Fibroblast of lung (primary cell): ENCODE measurements at regions not wholly inside any gene's neighbourhood (a gene's known extent, or its start where the extent isn't known, plus 50 kb on each side); places are given as distances from the start of the nearest gene placed in this dataset.
A peak's percentile ranks its signal among the peaks of the same experiment; 100 is the strongest.

ENCODE experiments used
- DNase-seq, 2 donors: peaks; one replicate each; pipeline versions ENCODE4 v3.0.0 to v3.0.0-alpha.2; 2010; ENCODE audit warnings: low read depth in 2 of 2
- H2AFZ ChIP-seq: 2 replicates; pipeline ENCODE4 v1.5.1; 2012; ENCODE audit warnings: low read length, control low read depth, inconsistent platforms
- H3K27ac ChIP-seq: 2 replicates; pipeline ENCODE4 v1.5.1; 2011; ENCODE audit warnings: low read length, control low read depth; ENCODE audit not compliant: insufficient read depth
- H3K27me3 ChIP-seq: 2 replicates; pipeline ENCODE4 v1.5.1; 2011; ENCODE audit warnings: mild to moderate bottlenecking, low read length; ENCODE audit not compliant: control insufficient read depth, insufficient read depth
- H3K36me3 ChIP-seq: 2 replicates; pipeline ENCODE4 v1.5.1; 2011; ENCODE audit warnings: low read length; ENCODE audit not compliant: control insufficient read depth, insufficient read depth
- H3K4me1 ChIP-seq: 2 replicates; pipeline ENCODE4 v1.5.1; 2011; ENCODE audit warnings: low read length; ENCODE audit not compliant: control insufficient read depth, insufficient read depth; ENCODE audit errors: extremely low read depth
- H3K4me2 ChIP-seq: 2 replicates; pipeline ENCODE4 v1.5.1; 2011; ENCODE audit warnings: low read length, control low read depth; ENCODE audit not compliant: insufficient read depth; ENCODE audit errors: extremely low read depth
- H3K4me3 ChIP-seq, 4 experiments: fragments of 200-600 bp in 1 of 4; sonication (generic) in 1 of 4; replicated peaks in 1 of 4; 2 replicates each; pipeline ENCODE4 v1.5.1; 2011 to 2016; ENCODE audit warnings: low read length in 4 of 4, low read depth in 3 of 4, mild to moderate bottlenecking in 3 of 4, control low read depth in 2 of 4, inconsistent platforms in 1 of 4, mixed read lengths in 1 of 4; ENCODE audit not compliant: insufficient read depth in 1 of 4; ENCODE audit errors: control extremely low read depth in 1 of 4
- H3K79me2 ChIP-seq: 2 replicates; pipeline ENCODE4 v1.5.1; 2012; ENCODE audit warnings: mild to moderate bottlenecking, low read length, inconsistent platforms; ENCODE audit not compliant: control insufficient read depth, insufficient read depth
- H3K9ac ChIP-seq: 2 replicates; pipeline ENCODE4 v1.5.1; 2011; ENCODE audit warnings: mild to moderate bottlenecking, low read length, control low read depth; ENCODE audit not compliant: insufficient read depth
- H3K9me3 ChIP-seq: 2 replicates; pipeline ENCODE4 v1.5.1; 2012; ENCODE audit warnings: low read depth, low read length; ENCODE audit not compliant: control insufficient read depth, insufficient read depth
- H4K20me1 ChIP-seq: 2 replicates; pipeline ENCODE4 v1.5.1; 2011; ENCODE audit warnings: low read length; ENCODE audit not compliant: control insufficient read depth, insufficient read depth; ENCODE audit errors: extremely low read depth
- EZH2 ChIP-seq: IDR thresholded peaks from 2 replicates; pipeline ENCODE4 v1.5.1; 2012; ENCODE audit warnings: low read length, control low read depth, mild to moderate bottlenecking; ENCODE audit errors: missing control alignments
- TF ChIP-seq, protein P1 (sequence below), 2 donors: IDR thresholded peaks in 1 of 2; conservative IDR thresholded peaks in 1 of 2; 1 replicate in 1 of 2; 2 replicates in 1 of 2; pipeline ENCODE4 v1.5.1; 2011 to 2012; ENCODE audit warnings: low read length in 2 of 2, control low read depth in 1 of 2, inconsistent platforms in 1 of 2, low read depth in 1 of 2, mild to moderate bottlenecking in 1 of 2

GRCh38 chr2:53130441-53130943, 637.1 kb upstream of the CHAC2 start:
- no peak overlapping the region for H3K9ac ChIP-seq
- H3K9me3 ChIP-seq, result no peaks in the 10 kb centered on the region
- no peak overlapping the region for H3K4me2 ChIP-seq
- H3K4me1 ChIP-seq, result peaks cover 3% of the 10 kb centered on the region
- peak; percentile 61 to 78 for DNase-seq
- no peak overlapping the region for H2AFZ ChIP-seq
- no peaks in the 10 kb centered on the region for H3K27me3 ChIP-seq
- H3K36me3 ChIP-seq, result no peaks in the 10 kb centered on the region
- H4K20me1 ChIP-seq, result no peaks in the 10 kb centered on the region
- no peak overlapping the region for H3K27ac ChIP-seq
- H3K4me3 ChIP-seq, result no peak overlapping the region
- no peaks in the 10 kb centered on the region for H3K79me2 ChIP-seq
- no peak for TF ChIP-seq EZH2
- TF ChIP-seq, protein P1, sequence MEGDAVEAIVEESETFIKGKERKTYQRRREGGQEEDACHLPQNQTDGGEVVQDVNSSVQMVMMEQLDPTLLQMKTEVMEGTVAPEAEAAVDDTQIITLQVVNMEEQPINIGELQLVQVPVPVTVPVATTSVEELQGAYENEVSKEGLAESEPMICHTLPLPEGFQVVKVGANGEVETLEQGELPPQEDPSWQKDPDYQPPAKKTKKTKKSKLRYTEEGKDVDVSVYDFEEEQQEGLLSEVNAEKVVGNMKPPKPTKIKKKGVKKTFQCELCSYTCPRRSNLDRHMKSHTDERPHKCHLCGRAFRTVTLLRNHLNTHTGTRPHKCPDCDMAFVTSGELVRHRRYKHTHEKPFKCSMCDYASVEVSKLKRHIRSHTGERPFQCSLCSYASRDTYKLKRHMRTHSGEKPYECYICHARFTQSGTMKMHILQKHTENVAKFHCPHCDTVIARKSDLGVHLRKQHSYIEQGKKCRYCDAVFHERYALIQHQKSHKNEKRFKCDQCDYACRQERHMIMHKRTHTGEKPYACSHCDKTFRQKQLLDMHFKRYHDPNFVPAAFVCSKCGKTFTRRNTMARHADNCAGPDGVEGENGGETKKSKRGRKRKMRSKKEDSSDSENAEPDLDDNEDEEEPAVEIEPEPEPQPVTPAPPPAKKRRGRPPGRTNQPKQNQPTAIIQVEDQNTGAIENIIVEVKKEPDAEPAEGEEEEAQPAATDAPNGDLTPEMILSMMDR (conservative IDR thresholded peaks at IDR 0.05 in 1 of 2, IDR thresholded peaks at IDR 0.05 in 1 of 2; ENCODE audit: low read depth in 1 of 2, low read length in 2 of 2), result no peak

DNA sequence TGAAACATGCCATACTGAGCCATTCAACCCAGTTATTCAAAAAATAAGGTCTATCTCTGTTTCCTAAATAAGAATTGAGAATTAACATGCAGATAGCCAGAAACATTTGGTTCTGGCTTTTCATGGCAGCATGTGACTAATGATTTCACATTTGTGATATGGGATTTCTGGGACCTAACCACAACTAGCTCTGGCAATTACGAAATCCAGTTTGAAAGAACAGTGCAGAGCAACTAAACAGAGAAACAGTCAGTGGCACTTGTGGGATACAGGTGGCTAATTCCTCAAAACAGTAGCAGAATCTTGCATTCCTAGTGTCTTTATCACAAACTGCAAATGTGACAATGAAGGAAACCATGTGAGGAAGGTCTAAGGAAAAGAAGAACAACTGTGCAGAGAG, 637.8 kb upstream of the CHAC2 start:
- no peaks in the 10 kb centered on the region for H3K79me2 ChIP-seq
- H3K4me2 ChIP-seq, result no peak overlapping the region
- no peaks in the 10 kb centered on the region for H3K9me3 ChIP-seq
- H3K27ac ChIP-seq, result no peak overlapping the region
- H3K9ac ChIP-seq, result no peak overlapping the region
- no peak overlapping the region for H2AFZ ChIP-seq
- no peaks in the 10 kb centered on the region for H4K20me1 ChIP-seq
- H3K36me3 ChIP-seq, result no peaks in the 10 kb centered on the region
- no peaks in the 10 kb centered on the region for H3K27me3 ChIP-seq
- no peak overlapping the region for H3K4me3 ChIP-seq
- H3K4me1 ChIP-seq, result peaks cover 3% of the 10 kb centered on the region
- TF ChIP-seq EZH2, result no peak
- TF ChIP-seq, protein P1 (conservative IDR thresholded peaks at IDR 0.05 in 1 of 2, IDR thresholded peaks at IDR 0.05 in 1 of 2; ENCODE audit: low read depth in 1 of 2, low read length in 2 of 2), result no peak
- DNase-seq, result peak; percentile 87 to 95

DNA sequence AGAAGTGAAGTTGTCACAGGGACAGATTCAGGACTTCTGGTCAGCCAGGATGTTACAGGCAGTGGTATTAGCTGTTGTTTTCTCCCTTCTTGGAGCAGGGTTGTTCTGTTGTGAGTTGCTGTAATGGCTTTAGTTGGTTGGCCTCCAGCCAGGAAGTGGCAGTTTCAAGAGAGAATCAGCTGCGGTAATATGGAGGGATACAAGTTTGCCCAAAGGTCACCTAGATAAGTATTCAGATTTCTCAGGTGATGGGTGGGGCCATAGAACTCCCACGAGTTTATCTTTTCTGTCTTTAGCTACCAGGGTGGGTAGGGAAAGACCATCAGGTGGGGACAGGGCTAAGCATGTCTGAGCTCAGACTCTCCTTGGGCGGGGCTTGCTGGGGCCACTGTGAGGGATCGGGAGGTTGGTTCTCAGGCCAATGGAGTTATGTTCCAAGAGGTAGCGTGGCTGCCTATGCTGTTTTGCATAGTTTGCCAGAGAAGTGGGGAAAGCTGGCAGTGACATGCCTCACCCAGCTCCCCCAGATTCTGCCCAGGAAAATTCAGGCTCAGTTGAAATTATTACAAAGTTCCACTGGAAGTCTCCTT, 640.4 kb upstream of the CHAC2 start:
- no peaks in the 10 kb centered on the region for H3K79me2 ChIP-seq
- H3K4me2 ChIP-seq, result no peak overlapping the region
- no peak overlapping the region for H3K27ac ChIP-seq
- no peaks in the 10 kb centered on the region for H3K27me3 ChIP-seq
- no peak for TF ChIP-seq EZH2
- TF ChIP-seq, protein P1 (conservative IDR thresholded peaks at IDR 0.05 in 1 of 2, IDR thresholded peaks at IDR 0.05 in 1 of 2; ENCODE audit: low read depth in 1 of 2, low read length in 2 of 2), result no peak
- H3K9ac ChIP-seq, result no peak overlapping the region
- H3K9me3 ChIP-seq, result no peaks in the 10 kb centered on the region
- H2AFZ ChIP-seq, result no peak overlapping the region
- no peaks in the 10 kb centered on the region for H3K36me3 ChIP-seq
- DNase-seq, result no peak
- H3K4me3 ChIP-seq, result no peak overlapping the region
- H3K4me1 ChIP-seq, result peaks cover 3% of the 10 kb centered on the region
- H4K20me1 ChIP-seq, result no peaks in the 10 kb centered on the region
